Gastroesophageal sphincter (tissue), 3 donors: ENCODE measurements at regions not wholly inside any gene's neighbourhood (a gene's known extent, or its start where the extent isn't known, plus 50 kb on each side); places are given as distances from the start of the nearest gene placed in this dataset.

Experiments
- CTCF ChIP-seq, 4 experiments: fragments of 200-600 bp in 2 of 4; fragments of 450-650 bp in 2 of 4; sonication (generic) in 1 of 4; IDR thresholded peaks; one replicate each; pipeline ENCODE4 v1.5.1; 2017 to 2019; ENCODE audit warnings: antibody characterized with exemption in 4 of 4, mild to moderate bottlenecking in 2 of 4, moderate library complexity in 2 of 4
- EP300 ChIP-seq: sonication (generic); formaldehyde crosslinking; IDR thresholded peaks from one replicate; pipeline ENCODE4 v1.6.1; 2017; ENCODE audit warnings: antibody characterized with exemption, mild to moderate bottlenecking
- POLR2A ChIP-seq, 2 donors: fragments of 450-650 bp; IDR thresholded peaks; one replicate each; pipeline ENCODE4 v1.6.1; 2017; ENCODE audit warnings: antibody characterized with exemption in 2 of 2, mild to moderate bottlenecking in 2 of 2, moderate library complexity in 1 of 2

- TF ChIP-seq CTCF (IDR thresholded peaks at IDR 0.05) (no peak), POLR2A (IDR thresholded peaks at IDR 0.05) (no peak), EP300 (no peak)
Observed at GRCh38 chr16:6531067-6531466, 801.6 kb upstream of the RBFOX1 start.
